SK-N-SH (cell line): ENCODE measurements at regions not wholly inside any gene's neighbourhood (a gene's known extent, or its start where the extent isn't known, plus 50 kb on each side); places are given as distances from the start of the nearest gene placed in this dataset.

ENCODE experiments used
- CTCF ChIA-PET: fragments of 300-600, 350-600 bp; formaldehyde crosslinking; extraction: SDS; loops from one replicate; lab custom pipeline; 2021; lab: Yijun Ruan, JAX
- POLR2A ChIA-PET: fragments of 350-600 bp; sonication (Branson Sonifier 250); formaldehyde crosslinking; extraction: SDS; loops from one replicate; lab custom pipeline; 2020; ENCODE audit warnings: antibody characterized with exemption, inconsistent platforms; lab: Yijun Ruan, JAX
- DNase-seq: peaks from one replicate; pipeline ENCODE4 v3.0.0; 2012
- H2AFZ ChIP-seq: fragments of 200-600 bp; sonication (generic); 2 replicates; pipeline ENCODE4 v1.8.1; 2016; ENCODE audit warnings: antibody characterized with exemption, mild to moderate bottlenecking, low read depth
- H3F3A ChIP-seq: fragments of 200-600 bp; sonication (generic); replicated peaks from 2 replicates; pipeline ENCODE3; 2016; ENCODE audit warnings: antibody characterized with exemption, mild to moderate bottlenecking; ENCODE audit not compliant: insufficient read depth
- H3K27ac ChIP-seq, 2 experiments: fragments of 200-500 bp in 1 of 2; fragments of 200-600 bp in 1 of 2; sonication (Bioruptor generic) in 1 of 2; sonication (generic), shearing (Covaris generic) in 1 of 2; 2 replicates each; pipeline versions ENCODE4 v1.5.1 to v1.6.1; 2014 to 2016; ENCODE audit warnings: low read depth in 2 of 2, inconsistent platforms in 1 of 2, low read length in 1 of 2, mild to moderate bottlenecking in 1 of 2, mixed read lengths in 1 of 2
- H3K27me3 ChIP-seq: fragments of 200-600 bp; sonication (generic), shearing (Covaris generic); 2 replicates; pipeline ENCODE4 v1.6.1; 2016; ENCODE audit warnings: mixed run types; ENCODE audit not compliant: insufficient read depth
- H3K36me3 ChIP-seq, 2 experiments: fragments of 200-500 bp in 1 of 2; fragments of 200-600 bp in 1 of 2; sonication (Bioruptor generic) in 1 of 2; sonication (generic) in 1 of 2; replicated peaks in 1 of 2; 2 replicates each; pipeline versions ENCODE3 to v1.5.1; 2014 to 2016; ENCODE audit warnings: low read length in 1 of 2, mild to moderate bottlenecking in 1 of 2; ENCODE audit not compliant: insufficient read depth in 2 of 2, control insufficient read depth in 1 of 2
- H3K4me1 ChIP-seq, 2 experiments: fragments of 200-500 bp in 1 of 2; fragments of 200-600 bp in 1 of 2; sonication (Bioruptor generic) in 1 of 2; sonication (generic), shearing (Covaris generic) in 1 of 2; 2 replicates each; pipeline versions ENCODE4 v1.5.1 to v1.6.1; 2014 to 2016; ENCODE audit warnings: low read depth in 1 of 2, low read length in 1 of 2, mixed run types in 1 of 2; ENCODE audit not compliant: insufficient read depth in 2 of 2, control insufficient read depth in 1 of 2
- H3K4me2 ChIP-seq: fragments of 200-600 bp; sonication (generic), shearing (Covaris generic); 2 replicates; pipeline ENCODE4 v1.6.1; 2017; ENCODE audit warnings: mixed run types
- H3K4me3 ChIP-seq, 2 experiments: fragments of 200-500 bp in 1 of 2; fragments of 200-600 bp in 1 of 2; sonication (Bioruptor generic) in 1 of 2; sonication (generic), shearing (Covaris generic) in 1 of 2; 2 replicates each; pipeline versions ENCODE4 v1.5.1 to v1.8.1; 2014 to 2016; ENCODE audit warnings: low read depth in 2 of 2, inconsistent platforms in 1 of 2, low read length in 1 of 2, mild to moderate bottlenecking in 1 of 2, mixed read lengths in 1 of 2, moderate library complexity in 1 of 2
- H3K79me2 ChIP-seq: fragments of 200-600 bp; sonication (generic); 2 replicates; pipeline ENCODE4 v1.8.1; 2017; ENCODE audit warnings: mild to moderate bottlenecking; ENCODE audit not compliant: insufficient read depth
- H3K9ac ChIP-seq: fragments of 200-600 bp; sonication (generic); 2 replicates; pipeline ENCODE4 v1.6.1; 2017; ENCODE audit warnings: mixed run types
- H3K9me2 ChIP-seq: fragments of 200-600 bp; sonication (generic); 2 replicates; pipeline ENCODE4 v1.6.1; 2017; ENCODE audit warnings: mixed run types
- H3K9me3 ChIP-seq: fragments of 200-600 bp; sonication (generic); 2 replicates; pipeline ENCODE4 v1.6.1; 2017; ENCODE audit warnings: mixed run types, mild to moderate bottlenecking, moderate library complexity
- H4K20me1 ChIP-seq: fragments of 200-600 bp; sonication (generic); 2 replicates; pipeline ENCODE4 v1.6.1; 2017; ENCODE audit warnings: mild to moderate bottlenecking, mixed run types; ENCODE audit not compliant: insufficient read depth
- CHD2 ChIP-seq: fragments of 150-350 bp; IDR thresholded peaks from 2 replicates; pipeline ENCODE4 v1.6.1; 2018; ENCODE audit warnings: low read length; ENCODE audit not compliant: partially characterized antibody
- EZH2phosphoT487 ChIP-seq: fragments of 200-600 bp; sonication (generic); IDR thresholded peaks from 2 replicates; pipeline ENCODE4 v1.6.1; 2017; ENCODE audit warnings: low read depth, mixed run types, mild to moderate bottlenecking, antibody characterized with exemption, moderate library complexity, borderline replicate concordance
- FOSL2 ChIP-seq: IDR thresholded peaks from 2 replicates; pipeline ENCODE4 v1.4.0; 2012; ENCODE audit warnings: low read depth, mild to moderate bottlenecking, moderate library complexity, borderline replicate concordance
- FOXJ3 ChIP-seq: sonication (generic); formaldehyde crosslinking; IDR thresholded peaks from 2 replicates; pipeline ENCODE4 v1.5.1; 2020; ENCODE audit warnings: mild to moderate bottlenecking, missing genetic modification reagents
- FOXM1 ChIP-seq: IDR thresholded peaks from 2 replicates; pipeline ENCODE4 v1.4.0; 2012; ENCODE audit warnings: low read depth, mild to moderate bottlenecking
- GATA2 ChIP-seq: sonication (generic); formaldehyde crosslinking; IDR thresholded peaks from 2 replicates; pipeline ENCODE4 v1.5.0; 2020; ENCODE audit warnings: mild to moderate bottlenecking, missing genetic modification reagents
- MEF2A ChIP-seq: IDR thresholded peaks from 2 replicates; pipeline ENCODE4 v1.4.0; 2012; ENCODE audit warnings: low read depth, borderline replicate concordance
- MXI1 ChIP-seq: IDR thresholded peaks from 2 replicates; pipeline ENCODE4 v1.6.1; 2012; ENCODE audit warnings: mild to moderate bottlenecking, low read depth, low read length, improper control_type of control experiment
- NRF1 ChIP-seq: IDR thresholded peaks from 2 replicates; pipeline ENCODE4 v1.6.1; 2012; ENCODE audit warnings: low read depth, mild to moderate bottlenecking, low read length
- RCOR1 ChIP-seq: fragments of 150-350 bp; IDR thresholded peaks from 2 replicates; pipeline ENCODE4 v1.6.1; 2017; ENCODE audit warnings: antibody characterized with exemption, low read length
- RFX5 ChIP-seq: IDR thresholded peaks from 2 replicates; pipeline ENCODE4 v1.6.1; 2012; ENCODE audit warnings: mild to moderate bottlenecking, improper control_type of control experiment, low read length
- RXRA ChIP-seq: IDR thresholded peaks from 2 replicates; pipeline ENCODE4 v1.4.0; 2012; ENCODE audit warnings: low read depth, mild to moderate bottlenecking, borderline replicate concordance
- SMC3 ChIP-seq: IDR thresholded peaks from 2 replicates; pipeline ENCODE4 v1.6.1; 2012; ENCODE audit warnings: low read depth, low read length, improper control_type of control experiment
- TCF12 ChIP-seq: IDR thresholded peaks from 2 replicates; pipeline ENCODE4 v1.4.0; 2012
- TEAD4 ChIP-seq: IDR thresholded peaks from 2 replicates; pipeline ENCODE4 v1.4.0; 2012; ENCODE audit warnings: mild to moderate bottlenecking, borderline replicate concordance; ENCODE audit not compliant: insufficient read depth
- WGBS: methylation state at CpG from one replicate; pipeline ENCODE4 v1.1.6; 2017; ENCODE audit warnings: low lambda C conversion rate; 5-methylcytosine and 5-hydroxymethylcytosine counted together
- TF ChIP-seq, protein P1 (sequence below): fragments of 150-350 bp; IDR thresholded peaks from 2 replicates; pipeline ENCODE4 v1.6.1; 2017; ENCODE audit warnings: antibody characterized with exemption, low read length, low read depth, borderline replicate concordance
- TF ChIP-seq, protein P2 (sequence below): IDR thresholded peaks from 2 replicates; pipeline ENCODE4 v1.6.1; 2012; ENCODE audit warnings: mild to moderate bottlenecking, low read depth, low read length, moderate library complexity
- TF ChIP-seq, protein P3 (sequence below): fragments of 150-350 bp; IDR thresholded peaks from 2 replicates; pipeline ENCODE4 v1.6.1; 2016; ENCODE audit warnings: mild to moderate bottlenecking, low read depth, low read length
- TF ChIP-seq, protein P4 (sequence below): IDR thresholded peaks from 2 replicates; pipeline ENCODE4 v1.4.0; 2012; ENCODE audit warnings: low read depth

DNA sequence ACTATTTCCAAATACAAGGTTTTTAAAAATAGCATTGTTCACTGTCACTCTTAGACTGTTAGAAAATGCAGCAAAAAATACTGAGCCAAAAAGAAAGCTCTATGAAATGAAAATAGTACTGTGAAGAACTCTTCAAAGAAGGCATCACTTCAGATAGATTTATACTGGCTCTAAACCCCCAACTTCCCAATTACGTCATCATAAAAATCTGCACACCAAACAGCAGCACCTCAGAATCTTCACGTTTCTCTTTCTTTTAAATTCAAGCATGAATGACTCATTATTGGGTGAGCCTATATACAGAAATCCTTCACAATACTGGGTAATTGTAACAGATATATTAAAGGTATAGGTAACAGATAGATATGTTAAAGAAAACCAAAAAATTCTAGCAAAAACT is 208.4 kb upstream of the HTR1E start (continued):
- TF ChIP-seq, protein P1, sequence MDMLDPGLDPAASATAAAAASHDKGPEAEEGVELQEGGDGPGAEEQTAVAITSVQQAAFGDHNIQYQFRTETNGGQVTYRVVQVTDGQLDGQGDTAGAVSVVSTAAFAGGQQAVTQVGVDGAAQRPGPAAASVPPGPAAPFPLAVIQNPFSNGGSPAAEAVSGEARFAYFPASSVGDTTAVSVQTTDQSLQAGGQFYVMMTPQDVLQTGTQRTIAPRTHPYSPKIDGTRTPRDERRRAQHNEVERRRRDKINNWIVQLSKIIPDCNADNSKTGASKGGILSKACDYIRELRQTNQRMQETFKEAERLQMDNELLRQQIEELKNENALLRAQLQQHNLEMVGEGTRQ = no peak
- TF ChIP-seq SMC3 (no peak), CHD2 (no peak), FOXJ3 (CRISPR knock-in tag) (no peak), GATA2 (no peak)
- TF ChIP-seq, protein P2, sequence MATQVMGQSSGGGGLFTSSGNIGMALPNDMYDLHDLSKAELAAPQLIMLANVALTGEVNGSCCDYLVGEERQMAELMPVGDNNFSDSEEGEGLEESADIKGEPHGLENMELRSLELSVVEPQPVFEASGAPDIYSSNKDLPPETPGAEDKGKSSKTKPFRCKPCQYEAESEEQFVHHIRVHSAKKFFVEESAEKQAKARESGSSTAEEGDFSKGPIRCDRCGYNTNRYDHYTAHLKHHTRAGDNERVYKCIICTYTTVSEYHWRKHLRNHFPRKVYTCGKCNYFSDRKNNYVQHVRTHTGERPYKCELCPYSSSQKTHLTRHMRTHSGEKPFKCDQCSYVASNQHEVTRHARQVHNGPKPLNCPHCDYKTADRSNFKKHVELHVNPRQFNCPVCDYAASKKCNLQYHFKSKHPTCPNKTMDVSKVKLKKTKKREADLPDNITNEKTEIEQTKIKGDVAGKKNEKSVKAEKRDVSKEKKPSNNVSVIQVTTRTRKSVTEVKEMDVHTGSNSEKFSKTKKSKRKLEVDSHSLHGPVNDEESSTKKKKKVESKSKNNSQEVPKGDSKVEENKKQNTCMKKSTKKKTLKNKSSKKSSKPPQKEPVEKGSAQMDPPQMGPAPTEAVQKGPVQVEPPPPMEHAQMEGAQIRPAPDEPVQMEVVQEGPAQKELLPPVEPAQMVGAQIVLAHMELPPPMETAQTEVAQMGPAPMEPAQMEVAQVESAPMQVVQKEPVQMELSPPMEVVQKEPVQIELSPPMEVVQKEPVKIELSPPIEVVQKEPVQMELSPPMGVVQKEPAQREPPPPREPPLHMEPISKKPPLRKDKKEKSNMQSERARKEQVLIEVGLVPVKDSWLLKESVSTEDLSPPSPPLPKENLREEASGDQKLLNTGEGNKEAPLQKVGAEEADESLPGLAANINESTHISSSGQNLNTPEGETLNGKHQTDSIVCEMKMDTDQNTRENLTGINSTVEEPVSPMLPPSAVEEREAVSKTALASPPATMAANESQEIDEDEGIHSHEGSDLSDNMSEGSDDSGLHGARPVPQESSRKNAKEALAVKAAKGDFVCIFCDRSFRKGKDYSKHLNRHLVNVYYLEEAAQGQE = no peak

DNA sequence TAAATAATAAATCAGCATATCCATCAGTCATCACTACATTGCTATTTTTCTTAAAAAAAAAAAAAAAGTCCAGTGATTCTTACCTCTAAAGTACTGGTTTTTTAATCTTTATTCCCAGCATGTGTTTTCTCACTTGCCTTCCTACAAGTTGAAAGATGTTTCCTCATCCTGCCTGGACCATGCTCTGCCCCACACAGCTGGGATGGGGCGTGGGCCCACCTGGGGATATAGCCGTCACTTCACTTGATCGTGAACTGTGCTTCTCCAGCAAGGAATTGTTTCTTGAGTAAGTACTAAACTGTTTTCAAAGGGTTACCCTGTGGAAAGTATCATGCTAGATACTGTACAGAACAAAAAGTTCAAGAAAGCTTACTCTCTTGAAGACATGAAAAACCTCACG is 212.6 kb upstream of the HTR1E start:
- no peak overlapping the region for H3K4me2 ChIP-seq
- no peak for TF ChIP-seq TEAD4
- no peak for TF ChIP-seq FOXM1
- TF ChIP-seq NRF1 = no peak
- no peak for TF ChIP-seq TCF12
- TF ChIP-seq, protein P2 = no peak
- TF ChIP-seq FOSL2 = no peak
- no peak for TF ChIP-seq GATA2
- no peak for TF ChIP-seq EZH2phosphoT487
- no peak for TF ChIP-seq RXRA
- TF ChIP-seq MEF2A = no peak
- TF ChIP-seq MXI1 = no peak
- TF ChIP-seq RFX5 = no peak
- TF ChIP-seq, protein P1 = no peak
- no peak for TF ChIP-seq RCOR1
- TF ChIP-seq CHD2 = no peak
- TF ChIP-seq, protein P3, sequence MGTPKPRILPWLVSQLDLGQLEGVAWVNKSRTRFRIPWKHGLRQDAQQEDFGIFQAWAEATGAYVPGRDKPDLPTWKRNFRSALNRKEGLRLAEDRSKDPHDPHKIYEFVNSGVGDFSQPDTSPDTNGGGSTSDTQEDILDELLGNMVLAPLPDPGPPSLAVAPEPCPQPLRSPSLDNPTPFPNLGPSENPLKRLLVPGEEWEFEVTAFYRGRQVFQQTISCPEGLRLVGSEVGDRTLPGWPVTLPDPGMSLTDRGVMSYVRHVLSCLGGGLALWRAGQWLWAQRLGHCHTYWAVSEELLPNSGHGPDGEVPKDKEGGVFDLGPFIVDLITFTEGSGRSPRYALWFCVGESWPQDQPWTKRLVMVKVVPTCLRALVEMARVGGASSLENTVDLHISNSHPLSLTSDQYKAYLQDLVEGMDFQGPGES = no peak
- TF ChIP-seq, protein P4, sequence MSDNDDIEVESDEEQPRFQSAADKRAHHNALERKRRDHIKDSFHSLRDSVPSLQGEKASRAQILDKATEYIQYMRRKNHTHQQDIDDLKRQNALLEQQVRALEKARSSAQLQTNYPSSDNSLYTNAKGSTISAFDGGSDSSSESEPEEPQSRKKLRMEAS = no peak
- POLR2A ChIA-PET = no interaction called here
- DNase-seq = no peak
- WGBS = 45% methylated on average over 4 of the region's 4 CpGs
- no peaks in the 10 kb centered on the region for H4K20me1 ChIP-seq
- H3K9me2 ChIP-seq = no peaks in the 10 kb centered on the region
- no peak overlapping the region for H2AFZ ChIP-seq
- H3K4me3 ChIP-seq = no peak overlapping the region
- H3K27me3 ChIP-seq = no peaks in the 10 kb centered on the region
- H3K36me3 ChIP-seq = no peaks in the 10 kb centered on the region
- no peaks in the 10 kb centered on the region for H3F3A ChIP-seq
- H3K27ac ChIP-seq = no peak overlapping the region
- CTCF ChIA-PET = no interaction called here
- no peaks in the 10 kb centered on the region for H3K79me2 ChIP-seq
- no peaks in the 10 kb centered on the region for H3K4me1 ChIP-seq
- H3K9me3 ChIP-seq = no peaks in the 10 kb centered on the region
- no peak overlapping the region for H3K9ac ChIP-seq
